OCI-LY7 (cell line): ENCODE measurements at regions not wholly inside any gene's neighbourhood (a gene's known extent, or its start where the extent isn't known, plus 50 kb on each side); places are given as distances from the start of the nearest gene placed in this dataset.

Experiments
- BruUV-seq: library from RNA; stranded (reverse); fragments of 400-500 nt; replicated peaks from 2 replicates; lab custom pipeline; 2021; lab: Mats Ljungman, UMichigan
- CTCF ChIA-PET: fragments of 300-600 bp; sonication (Branson Sonifier 250); formaldehyde crosslinking; loops from one replicate; lab custom pipeline; 2022; ENCODE audit warnings: antibody characterized with exemption; ENCODE audit not compliant: unreplicated experiment; lab: Charles Lee
- POLR2A ChIA-PET: fragments of 300-600 bp; sonication (Branson Sonifier 250); formaldehyde crosslinking; loops from one replicate; lab custom pipeline; 2022; ENCODE audit warnings: antibody characterized with exemption; lab: Charles Lee
- DNase-seq: peaks from one replicate; pipeline ENCODE4 v3.0.0-alpha.2; 2015; ENCODE audit warnings: low spot score
- H2AFZ ChIP-seq: fragments of 200-600 bp; sonication (generic), shearing (Covaris generic); 2 replicates; pipeline ENCODE4 v1.6.1; 2014; ENCODE audit warnings: mild to moderate bottlenecking, antibody characterized with exemption, low read length, moderate library complexity
- H3K27ac ChIP-seq: fragments of 200-600 bp; sonication (generic); 2 replicates; pipeline ENCODE4 v1.5.1; 2014; ENCODE audit warnings: mixed run types, low read depth, mild to moderate bottlenecking, moderate library complexity, low read length, inconsistent platforms; ENCODE audit not compliant: poor library complexity, severe bottlenecking
- H3K36me3 ChIP-seq: fragments of 200-600 bp; sonication (generic); 2 replicates; pipeline ENCODE4 v1.6.1; 2014; ENCODE audit warnings: mild to moderate bottlenecking, antibody characterized with exemption, low read length, moderate library complexity, mixed read lengths; ENCODE audit not compliant: insufficient read depth
- H3K4me1 ChIP-seq: fragments of 200-600 bp; sonication (generic); 2 replicates; pipeline ENCODE4 v1.5.1; 2014; ENCODE audit warnings: mild to moderate bottlenecking, low read length; ENCODE audit not compliant: insufficient read depth, poor library complexity, severe bottlenecking
- H3K4me2 ChIP-seq: fragments of 200-600 bp; sonication (generic); 2 replicates; pipeline ENCODE4 v1.6.1; 2014; ENCODE audit warnings: mild to moderate bottlenecking, low read length
- H3K4me3 ChIP-seq: fragments of 200-600 bp; sonication (generic); 2 replicates; pipeline ENCODE4 v1.5.1; 2014; ENCODE audit warnings: mild to moderate bottlenecking, low read depth, low read length; ENCODE audit not compliant: poor library complexity, severe bottlenecking
- H3K79me2 ChIP-seq: fragments of 200-600 bp; sonication (generic); 2 replicates; pipeline ENCODE4 v1.6.1; 2016; ENCODE audit warnings: low read depth, mild to moderate bottlenecking, low read length, moderate library complexity, mixed read lengths; ENCODE audit not compliant: insufficient read depth
- H3K9me2 ChIP-seq: fragments of 200-600 bp; sonication (generic); 2 replicates; pipeline ENCODE4 v1.6.1; 2016; ENCODE audit warnings: mild to moderate bottlenecking, low read length, mixed read lengths; ENCODE audit not compliant: insufficient read depth
- H3K9me3 ChIP-seq: fragments of 200-600 bp; sonication (generic); 2 replicates; pipeline ENCODE4 v1.6.1; 2014; ENCODE audit warnings: mild to moderate bottlenecking, mixed run types, low read length, mixed read lengths
- H4K20me1 ChIP-seq: fragments of 200-600 bp; sonication (generic); 2 replicates; pipeline ENCODE4 v1.6.1; 2014; ENCODE audit warnings: mild to moderate bottlenecking, antibody characterized with exemption, low read length, moderate library complexity, mixed read lengths; ENCODE audit not compliant: insufficient read depth
- EZH2phosphoT487 ChIP-seq: fragments of 200-600 bp; sonication (generic); IDR thresholded peaks from 2 replicates; pipeline ENCODE4 v1.6.1; 2018; ENCODE audit warnings: low read depth, borderline replicate concordance, mild to moderate bottlenecking, mixed run types, antibody characterized with exemption, low read length, moderate library complexity, mixed read lengths
- intact Hi-C: fragments of 100-400 bp; cut with micrococcal nuclease; formaldehyde crosslinking; loops from one replicate; pipeline ENCODE4 v1.10.0; 2022; ENCODE audit not compliant: unreplicated experiment
- TF ChIP-seq, protein P1 (sequence below): fragments of 200-600 bp; sonication (generic); conservative IDR thresholded peaks from 2 replicates; pipeline ENCODE4 v1.5.1; 2014; ENCODE audit warnings: mild to moderate bottlenecking, antibody characterized with exemption, low read length, moderate library complexity, mixed read lengths

DNA sequence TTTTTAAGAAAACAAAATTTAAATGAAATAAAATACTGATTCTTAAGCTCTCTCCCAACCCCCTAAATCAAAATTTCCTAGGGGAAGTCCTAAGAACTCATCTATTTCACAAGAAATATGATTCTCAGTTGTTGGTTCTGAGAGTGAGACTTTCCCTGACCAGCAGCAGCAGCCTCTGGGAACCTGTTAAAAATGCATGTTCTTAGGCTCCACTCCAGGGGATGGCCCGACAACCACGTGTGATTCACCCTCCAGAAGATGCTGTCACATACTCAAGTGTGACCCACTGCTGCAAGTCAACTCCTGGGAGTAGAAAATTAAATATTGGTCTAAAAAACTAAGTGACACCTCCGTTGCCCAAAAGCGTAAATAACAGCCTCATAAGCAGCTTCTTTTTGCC, 343.2 kb upstream of the NR2F2 start:
- H3K36me3 ChIP-seq: no peaks in the 10 kb centered on the region
- TF ChIP-seq, protein P1, sequence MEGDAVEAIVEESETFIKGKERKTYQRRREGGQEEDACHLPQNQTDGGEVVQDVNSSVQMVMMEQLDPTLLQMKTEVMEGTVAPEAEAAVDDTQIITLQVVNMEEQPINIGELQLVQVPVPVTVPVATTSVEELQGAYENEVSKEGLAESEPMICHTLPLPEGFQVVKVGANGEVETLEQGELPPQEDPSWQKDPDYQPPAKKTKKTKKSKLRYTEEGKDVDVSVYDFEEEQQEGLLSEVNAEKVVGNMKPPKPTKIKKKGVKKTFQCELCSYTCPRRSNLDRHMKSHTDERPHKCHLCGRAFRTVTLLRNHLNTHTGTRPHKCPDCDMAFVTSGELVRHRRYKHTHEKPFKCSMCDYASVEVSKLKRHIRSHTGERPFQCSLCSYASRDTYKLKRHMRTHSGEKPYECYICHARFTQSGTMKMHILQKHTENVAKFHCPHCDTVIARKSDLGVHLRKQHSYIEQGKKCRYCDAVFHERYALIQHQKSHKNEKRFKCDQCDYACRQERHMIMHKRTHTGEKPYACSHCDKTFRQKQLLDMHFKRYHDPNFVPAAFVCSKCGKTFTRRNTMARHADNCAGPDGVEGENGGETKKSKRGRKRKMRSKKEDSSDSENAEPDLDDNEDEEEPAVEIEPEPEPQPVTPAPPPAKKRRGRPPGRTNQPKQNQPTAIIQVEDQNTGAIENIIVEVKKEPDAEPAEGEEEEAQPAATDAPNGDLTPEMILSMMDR: no peak
- TF ChIP-seq EZH2phosphoT487: no peak
- CTCF ChIA-PET: no interaction called here
- no peak overlapping the region for H3K4me2 ChIP-seq
- H3K79me2 ChIP-seq: no peaks in the 10 kb centered on the region
- POLR2A ChIA-PET: no interaction called here
- intact Hi-C loops: no loop called here
- H2AFZ ChIP-seq: no peak overlapping the region
- H4K20me1 ChIP-seq: no peaks in the 10 kb centered on the region
- no peaks in the 10 kb centered on the region for H3K9me3 ChIP-seq
- H3K27ac ChIP-seq: no peak overlapping the region
- no peak for DNase-seq
- H3K4me1 ChIP-seq: no peaks in the 10 kb centered on the region
- H3K9me2 ChIP-seq: no peaks in the 10 kb centered on the region
- H3K4me3 ChIP-seq: no peak overlapping the region
- BruUV-seq: no TSS peak

DNA sequence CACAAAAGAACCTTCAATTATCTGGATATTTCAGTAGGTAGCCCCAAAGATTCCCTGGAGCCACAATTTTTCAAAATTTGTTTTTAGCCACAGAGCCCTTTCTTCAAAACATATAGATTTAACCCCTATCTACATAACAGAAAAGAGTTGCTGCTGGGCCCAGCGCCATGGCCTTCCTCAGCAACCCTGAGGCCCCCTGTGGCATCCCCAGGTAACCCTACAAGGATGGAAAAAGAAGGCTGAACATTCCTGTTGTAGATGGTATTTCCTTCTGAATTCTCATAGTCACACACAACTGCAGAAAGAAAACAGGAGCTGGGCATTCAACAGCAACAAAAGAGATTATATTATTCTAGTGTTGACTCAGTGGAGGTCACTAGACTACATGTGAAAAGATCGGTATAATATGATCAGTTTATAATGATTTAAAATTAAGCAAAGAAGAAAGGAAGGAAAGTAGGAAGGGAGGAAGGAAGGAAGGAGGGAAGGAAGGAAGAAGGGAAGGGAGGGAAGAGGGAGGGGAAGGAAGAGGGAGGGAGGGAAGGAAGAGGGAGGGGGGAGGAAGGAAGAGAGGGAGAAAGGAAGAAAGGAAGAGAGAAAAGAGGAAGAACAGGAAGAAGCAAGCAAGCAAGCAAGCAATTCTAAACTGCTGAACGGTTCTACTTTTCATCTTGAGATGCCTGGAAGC, 342.5 kb upstream of the NR2F2 start:
- H3K79me2 ChIP-seq: no peaks in the 10 kb centered on the region
- H4K20me1 ChIP-seq: no peaks in the 10 kb centered on the region
- CTCF ChIA-PET: no interaction called here
- no peaks in the 10 kb centered on the region for H3K9me2 ChIP-seq
- no peak for TF ChIP-seq EZH2phosphoT487
- TF ChIP-seq, protein P1: no peak
- no TSS peak for BruUV-seq
- H2AFZ ChIP-seq: no peak overlapping the region
- H3K4me1 ChIP-seq: no peaks in the 10 kb centered on the region
- no peak for DNase-seq
- H3K4me3 ChIP-seq: no peak overlapping the region
- no peaks in the 10 kb centered on the region for H3K9me3 ChIP-seq
- H3K4me2 ChIP-seq: no peak overlapping the region
- intact Hi-C loops: no loop called here
- H3K27ac ChIP-seq: no peak overlapping the region
- no peaks in the 10 kb centered on the region for H3K36me3 ChIP-seq
- POLR2A ChIA-PET: no interaction called here

DNA sequence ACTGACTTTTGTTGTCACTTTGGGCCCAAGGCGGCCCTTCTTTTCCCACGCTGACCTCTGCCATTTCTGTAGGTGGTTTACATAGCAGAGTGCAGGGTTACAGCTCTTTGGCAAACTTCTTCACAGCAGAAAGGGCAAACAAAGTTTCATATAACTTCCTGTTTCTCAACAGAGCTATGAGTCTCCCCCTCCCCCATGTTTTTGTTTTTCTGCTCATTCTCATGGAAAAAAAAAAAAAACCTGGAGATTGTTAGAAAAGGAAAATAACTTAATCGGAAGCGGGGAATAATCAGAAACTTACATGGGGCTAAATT, 342.0 kb upstream of the NR2F2 start:
- BruUV-seq: no TSS peak
- Histone ChIP-seq H3K9me3 (no peaks in the 10 kb centered on the region), H4K20me1 (no peaks in the 10 kb centered on the region), H3K4me3 (no peak overlapping the region), H3K4me2 (no peak overlapping the region), H3K27ac (no peak overlapping the region), H3K36me3 (no peaks in the 10 kb centered on the region), H3K4me1 (no peaks in the 10 kb centered on the region), H3K79me2 (no peaks in the 10 kb centered on the region), H2AFZ (no peak overlapping the region), H3K9me2 (no peaks in the 10 kb centered on the region)
- POLR2A ChIA-PET: no interaction called here
- TF ChIP-seq, protein P1: no peak
- TF ChIP-seq EZH2phosphoT487: no peak
- intact Hi-C loops: no loop called here
- DNase-seq: no peak
- CTCF ChIA-PET: no interaction called here
